Superior temporal gyrus (tissue), 1 donor: ENCODE measurements at regions not wholly inside any gene's neighbourhood (a gene's known extent, or its start where the extent isn't known, plus 50 kb on each side); places are given as distances from the start of the nearest gene placed in this dataset.

Experiments used
- DNase-seq: peaks from one replicate; pipeline ENCODE4 v3.0.0-alpha.2; 2016; ENCODE audit errors: extremely low spot score

GRCh38 chr14:54090274-54090673 is 133.6 kb upstream of the BMP4 start:
- DNase-seq = no peak

GRCh38 chr14:54094765-54095164 is 138.1 kb upstream of the BMP4 start:
- DNase-seq = no peak

- DNase-seq = no peak
Measured at GRCh38 chr14:54098536-54098935, 141.9 kb upstream of the BMP4 start.

- DNase-seq = no peak
Measured at GRCh38 chr14:54102051-54102456, 145.4 kb upstream of the BMP4 start.

GRCh38 chr14:54102530-54102929 is 145.9 kb upstream of the BMP4 start:
- no peak for DNase-seq

- DNase-seq = no peak
Measured at GRCh38 chr14:54104601-54105145, 148.0 kb upstream of the BMP4 start.

GRCh38 chr14:54105406-54105805 is 148.8 kb upstream of the BMP4 start:
- DNase-seq = no peak

- DNase-seq = no peak
Measured at GRCh38 chr14:54105898-54106297, 149.3 kb upstream of the BMP4 start.

- no peak for DNase-seq
Measured at GRCh38 chr14:54106661-54107377, 150.2 kb upstream of the BMP4 start.

- DNase-seq = no peak
Measured at GRCh38 chr14:54108481-54109471, 152.2 kb upstream of the BMP4 start.

- DNase-seq = no peak
Measured at GRCh38 chr14:54109521-54110120, 153.0 kb upstream of the BMP4 start.

- DNase-seq = no peak
Measured at GRCh38 chr14:54114941-54115340, 158.3 kb upstream of the BMP4 start.

GRCh38 chr14:54116198-54116885 is 159.7 kb upstream of the BMP4 start:
- no peak for DNase-seq

- no peak for DNase-seq
Measured at GRCh38 chr14:54116972-54117371, 160.3 kb upstream of the BMP4 start.

- peak; percentile 69 for DNase-seq
Measured at GRCh38 chr14:54117396-54117795, 160.8 kb upstream of the BMP4 start.

GRCh38 chr14:54117924-54118323 is 161.3 kb upstream of the BMP4 start:
- no peak for DNase-seq

GRCh38 chr14:54120260-54120659 is 163.6 kb upstream of the BMP4 start:
- DNase-seq = no peak

- DNase-seq = no peak
Measured at GRCh38 chr14:54121466-54122027, 164.9 kb upstream of the BMP4 start.

GRCh38 chr14:54123841-54124240 is 167.2 kb upstream of the BMP4 start:
- no peak for DNase-seq

- no peak for DNase-seq
Measured at GRCh38 chr14:54125109-54125508, 168.5 kb upstream of the BMP4 start.

GRCh38 chr14:54126947-54127346 is 170.3 kb upstream of the BMP4 start:
- DNase-seq = no peak
